ENCODE measurements at regions not wholly inside any gene's neighbourhood (a gene's known extent, or its start where the extent isn't known, plus 50 kb on each side); places are given as distances from the start of the nearest gene placed in this dataset.

DNA sequence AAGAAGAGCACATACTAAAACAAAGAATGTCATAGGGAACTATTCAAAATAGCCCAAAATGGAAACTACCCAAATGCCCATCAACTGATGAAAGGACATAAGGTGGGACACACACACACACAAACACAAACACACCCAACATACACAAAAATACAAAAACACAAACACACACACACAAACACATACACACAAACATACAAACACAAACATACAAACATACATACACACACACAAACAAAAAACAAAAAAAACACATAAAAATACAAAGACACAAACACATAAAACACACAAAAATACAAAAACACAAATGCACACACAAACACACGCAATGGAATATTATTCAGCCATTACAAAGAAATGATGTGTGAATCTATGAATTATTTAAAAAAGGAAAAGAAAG is 203.6 kb downstream of the ERMARD start:
- BruUV-seq (replicated peaks), result no TSS peak
- no peak overlapping the region for H3K4me3 ChIP-seq (replicated peaks in 1 of 3; ENCODE audit: insufficient read depth in 1 of 3, low read depth in 1 of 3, low read length in 3 of 3)
- peaks cover 3 to 5% of the 10 kb centered on the region in 2 experiments for H3K27me3 ChIP-seq (ENCODE audit: control insufficient read depth in 2 of 2, insufficient read depth in 2 of 2, low read length in 2 of 2)
- dilution Hi-C loops (cut with MboI; ENCODE audit: extremely low pct_ligation_motif_present, low sequenced_read_pairs), result no loop called here
- intact Hi-C loops (cut with micrococcal nuclease), result no loop called here
- DNase-seq (ENCODE audit: low read depth, low spot score) (no peak), FAIRE-seq (no peak)
- peaks cover 2% of the 10 kb centered on the region for H3K4me1 ChIP-seq (ENCODE audit: control insufficient read depth, extremely low read depth, insufficient read depth, low read length)
- H2AFZ ChIP-seq (ENCODE audit: low read depth, low read length), result no peak overlapping the region
- TF ChIP-seq, protein P1, sequence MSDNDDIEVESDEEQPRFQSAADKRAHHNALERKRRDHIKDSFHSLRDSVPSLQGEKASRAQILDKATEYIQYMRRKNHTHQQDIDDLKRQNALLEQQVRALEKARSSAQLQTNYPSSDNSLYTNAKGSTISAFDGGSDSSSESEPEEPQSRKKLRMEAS (IDR thresholded peaks at IDR 0.05; ENCODE audit: insufficient read depth, insufficient read length), result no peak
- TF ChIP-seq FOS (IDR thresholded peaks at IDR 0.05; ENCODE audit: borderline replicate concordance, insufficient read depth, low read length) (no peak), POLR2AphosphoS5 (IDR thresholded peaks at IDR 0.05; ENCODE audit: insufficient read depth, low read depth, low read length) (no peak), GATA2 (IDR thresholded peaks at IDR 0.05; ENCODE audit: insufficient read depth, insufficient read length, low read depth, low read length) (no peak), JUN (IDR thresholded peaks at IDR 0.05; ENCODE audit: borderline replicate concordance, insufficient read depth, insufficient read length, low read depth) (no peak), MYC (IDR thresholded peaks at IDR 0.05; ENCODE audit: low read depth, low read length) (no peak), EZH2 (IDR thresholded peaks at IDR 0.05; ENCODE audit: borderline replicate concordance, low read depth, low read length, severe bottlenecking) (no peak), POLR2A (IDR thresholded peaks at IDR 0.05; ENCODE audit: low read depth, low read length) (no peak)
- TF ChIP-seq, protein P2, sequence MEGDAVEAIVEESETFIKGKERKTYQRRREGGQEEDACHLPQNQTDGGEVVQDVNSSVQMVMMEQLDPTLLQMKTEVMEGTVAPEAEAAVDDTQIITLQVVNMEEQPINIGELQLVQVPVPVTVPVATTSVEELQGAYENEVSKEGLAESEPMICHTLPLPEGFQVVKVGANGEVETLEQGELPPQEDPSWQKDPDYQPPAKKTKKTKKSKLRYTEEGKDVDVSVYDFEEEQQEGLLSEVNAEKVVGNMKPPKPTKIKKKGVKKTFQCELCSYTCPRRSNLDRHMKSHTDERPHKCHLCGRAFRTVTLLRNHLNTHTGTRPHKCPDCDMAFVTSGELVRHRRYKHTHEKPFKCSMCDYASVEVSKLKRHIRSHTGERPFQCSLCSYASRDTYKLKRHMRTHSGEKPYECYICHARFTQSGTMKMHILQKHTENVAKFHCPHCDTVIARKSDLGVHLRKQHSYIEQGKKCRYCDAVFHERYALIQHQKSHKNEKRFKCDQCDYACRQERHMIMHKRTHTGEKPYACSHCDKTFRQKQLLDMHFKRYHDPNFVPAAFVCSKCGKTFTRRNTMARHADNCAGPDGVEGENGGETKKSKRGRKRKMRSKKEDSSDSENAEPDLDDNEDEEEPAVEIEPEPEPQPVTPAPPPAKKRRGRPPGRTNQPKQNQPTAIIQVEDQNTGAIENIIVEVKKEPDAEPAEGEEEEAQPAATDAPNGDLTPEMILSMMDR (IDR thresholded peaks at IDR 0.05; ENCODE audit: extremely low read depth in 1 of 2, insufficient read depth in 1 of 2, low read depth in 1 of 2, low read length in 2 of 2), result no peak
- no peaks in the 10 kb centered on the region for H3K9me3 ChIP-seq (replicated peaks; ENCODE audit: control insufficient read depth, insufficient read depth, low read length)
- ChIA-PET POLR2A (no interaction called here), CTCF (no interaction called here)
- no peaks in the 10 kb centered on the region for H3K9me1 ChIP-seq (replicated peaks; ENCODE audit: control insufficient read depth, extremely low read depth, insufficient read depth, low read length)
- H3K27ac ChIP-seq (ENCODE audit: insufficient read depth, low read depth, low read length), result no peak overlapping the region
- H3K79me2 ChIP-seq (ENCODE audit: control insufficient read depth, insufficient read depth, low read length), result no peaks in the 10 kb centered on the region
- H3K36me3 ChIP-seq (ENCODE audit: control insufficient read depth in 2 of 2, extremely low read depth in 1 of 2, insufficient read depth in 2 of 2, low read length in 2 of 2), result no peaks in the 10 kb centered on the region
- H4K20me1 ChIP-seq (replicated peaks; ENCODE audit: control insufficient read depth, extremely low read depth, insufficient read depth, low read length), result no peaks in the 10 kb centered on the region
- H3K4me2 ChIP-seq (ENCODE audit: insufficient read depth, low read length), result no peak overlapping the region
- H3K9ac ChIP-seq (replicated peaks; ENCODE audit: extremely low read depth, insufficient read depth, low read length), result no peak overlapping the region
